HG03558 (cell line): ENCODE measurements at regions not wholly inside any gene's neighbourhood (a gene's known extent, or its start where the extent isn't known, plus 50 kb on each side); places are given as distances from the start of the nearest gene placed in this dataset.
"Not testable (repeated sequence)": the region's sequence is repeated elsewhere in the genome, so short reads cannot be mapped to it uniquely, and the experiment has no call there.

Experiments
- ATAC-seq: cut with Tn5 transposase; IDR thresholded peaks from one replicate; pipeline ENCODE4 v1.9.1; 2021; ENCODE audit warnings: moderate number of reproducible peaks; ENCODE audit not compliant: unreplicated experiment; ENCODE audit errors: extremely low read depth

GRCh38 chr6:8920244-8920643, 484.9 kb upstream of the SLC35B3 start:
- ATAC-seq, result not testable (repeated sequence)

GRCh38 chr6:8918196-8918595, 482.9 kb upstream of the SLC35B3 start:
- no peak for ATAC-seq

DNA sequence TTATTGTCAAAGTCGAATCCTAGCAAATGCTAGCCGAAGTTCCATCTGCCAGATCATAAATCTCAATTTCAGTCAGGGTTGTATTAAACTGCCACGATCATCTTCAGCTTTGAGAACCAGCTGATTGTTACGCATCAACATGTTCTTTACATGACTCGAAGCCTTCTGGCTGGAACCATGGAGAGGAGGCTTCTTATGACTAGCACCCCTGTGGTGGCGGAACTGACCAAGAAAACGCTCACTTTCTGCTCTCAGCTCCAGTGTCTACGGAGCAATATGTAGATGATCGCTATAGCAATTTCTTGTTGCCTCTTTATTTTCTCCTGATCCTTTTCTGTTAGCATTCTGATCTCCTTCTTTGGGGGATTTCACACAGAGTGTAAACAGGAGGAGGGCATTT, 479.4 kb upstream of the SLC35B3 start:
- no peak for ATAC-seq

DNA sequence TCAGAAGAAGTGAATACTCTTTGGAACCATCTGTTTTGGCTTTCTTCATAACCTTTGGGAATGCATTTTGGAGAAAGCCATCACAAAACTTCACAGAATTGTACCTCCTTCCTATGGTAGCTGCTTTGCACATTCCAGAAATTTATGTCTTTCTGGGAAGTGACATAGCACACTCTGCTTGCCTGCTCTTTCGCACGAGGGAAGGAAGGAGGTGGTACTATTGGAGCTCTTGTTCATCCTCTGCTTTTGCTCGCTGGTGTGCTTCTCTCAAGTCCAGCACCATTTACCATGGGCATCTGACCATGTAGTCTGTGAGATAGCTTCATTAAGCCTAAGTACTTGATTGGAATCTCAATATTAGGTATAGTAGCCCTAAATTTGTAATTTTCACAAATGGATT, 473.3 kb upstream of the SLC35B3 start:
- no peak for ATAC-seq

DNA sequence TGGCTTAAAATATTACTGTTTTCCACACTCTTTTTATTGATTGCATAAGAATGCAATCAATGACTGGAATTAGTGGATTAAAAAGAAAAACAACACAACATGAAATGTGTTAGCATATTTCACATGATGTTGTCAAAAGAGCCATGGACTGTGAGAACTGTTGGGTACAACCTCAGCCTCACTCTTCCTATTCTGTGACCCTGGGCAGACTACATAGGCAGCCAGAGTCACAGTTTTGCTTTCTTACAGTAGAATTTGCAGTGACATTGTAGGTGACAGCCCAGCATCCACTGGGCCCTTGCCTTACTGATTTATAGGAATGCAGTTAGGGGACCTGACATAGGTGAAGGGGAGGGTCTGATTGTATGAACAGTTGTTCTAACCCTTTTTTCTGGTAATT, 471.4 kb upstream of the SLC35B3 start:
- no peak for ATAC-seq

GRCh38 chr6:8905757-8906156, 470.4 kb upstream of the SLC35B3 start:
- no peak for ATAC-seq

DNA sequence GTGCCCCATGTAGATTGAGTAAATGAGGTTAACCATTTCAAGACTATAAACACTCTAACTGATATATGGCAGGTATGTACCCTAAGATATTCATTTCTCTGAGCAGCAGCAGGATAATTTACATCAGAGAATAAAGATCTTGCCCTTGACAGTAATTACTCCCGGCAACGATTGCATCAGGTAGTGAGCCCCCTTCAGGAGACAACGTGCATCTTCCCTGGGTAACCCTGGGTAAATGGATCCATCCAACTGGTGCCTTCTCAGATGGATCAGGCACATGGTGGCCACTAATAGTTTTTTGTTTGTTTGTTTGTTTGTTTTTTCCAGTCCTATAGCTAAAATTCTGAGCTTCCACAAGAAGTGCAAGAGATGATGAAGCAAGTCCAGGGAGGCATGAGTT, 469.4 kb upstream of the SLC35B3 start:
- ATAC-seq, result no peak

GRCh38 chr6:8900056-8900455, 464.7 kb upstream of the SLC35B3 start:
- ATAC-seq, result no peak

DNA sequence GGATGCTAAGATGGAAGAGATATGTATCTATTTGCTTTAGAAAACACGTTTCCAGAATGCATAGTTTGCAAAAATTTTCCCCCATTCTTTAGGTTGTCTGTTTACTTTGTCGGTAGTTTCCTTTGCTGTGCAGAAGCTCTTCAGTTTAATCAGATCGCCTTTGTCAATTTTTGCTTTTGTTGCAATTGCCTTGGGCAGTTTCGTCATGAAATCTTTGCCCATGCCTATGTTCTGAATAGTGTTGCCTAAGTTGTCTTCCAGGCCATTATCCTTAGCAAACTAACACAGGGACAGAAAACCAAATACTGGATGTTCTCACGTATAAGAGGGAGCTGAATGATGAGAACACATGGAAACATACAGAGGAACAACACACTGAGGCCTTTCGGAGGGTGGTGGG, 454.2 kb upstream of the SLC35B3 start:
- no peak for ATAC-seq

GRCh38 chr6:8888468-8888867, 453.1 kb upstream of the SLC35B3 start:
- no peak for ATAC-seq

- ATAC-seq, result no peak
Observed at GRCh38 chr6:8881663-8882062, 446.3 kb upstream of the SLC35B3 start.

GRCh38 chr6:8879334-8879733, 444.0 kb upstream of the SLC35B3 start:
- no peak for ATAC-seq

- no peak for ATAC-seq
Observed at GRCh38 chr6:8875986-8876385, 440.6 kb upstream of the SLC35B3 start.

DNA sequence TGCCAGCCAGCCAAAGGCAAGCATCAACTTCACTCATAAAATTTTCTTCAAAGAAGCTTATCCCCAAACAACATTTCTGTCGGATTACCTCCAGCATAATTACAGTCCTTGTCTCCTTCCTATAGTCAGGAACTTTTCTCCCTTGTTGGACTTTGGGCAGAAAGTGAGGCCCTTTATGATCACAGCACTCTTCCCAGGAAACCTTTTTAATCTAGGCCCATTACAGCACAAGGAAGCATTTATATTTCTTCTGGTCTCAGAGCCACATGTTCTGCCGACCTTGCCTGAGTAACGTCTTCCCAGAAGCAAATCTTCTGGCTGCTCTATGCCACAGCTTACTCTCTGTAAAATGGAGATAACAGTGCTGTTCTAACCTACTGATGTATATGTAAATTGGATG, 437.2 kb upstream of the SLC35B3 start:
- no peak for ATAC-seq

- no peak for ATAC-seq
Observed at GRCh38 chr6:8865451-8865850, 430.1 kb upstream of the SLC35B3 start.

- ATAC-seq, result no peak
Observed at GRCh38 chr6:8860671-8861070, 425.3 kb upstream of the SLC35B3 start.

GRCh38 chr6:8859501-8859900, 424.2 kb upstream of the SLC35B3 start:
- no peak for ATAC-seq

DNA sequence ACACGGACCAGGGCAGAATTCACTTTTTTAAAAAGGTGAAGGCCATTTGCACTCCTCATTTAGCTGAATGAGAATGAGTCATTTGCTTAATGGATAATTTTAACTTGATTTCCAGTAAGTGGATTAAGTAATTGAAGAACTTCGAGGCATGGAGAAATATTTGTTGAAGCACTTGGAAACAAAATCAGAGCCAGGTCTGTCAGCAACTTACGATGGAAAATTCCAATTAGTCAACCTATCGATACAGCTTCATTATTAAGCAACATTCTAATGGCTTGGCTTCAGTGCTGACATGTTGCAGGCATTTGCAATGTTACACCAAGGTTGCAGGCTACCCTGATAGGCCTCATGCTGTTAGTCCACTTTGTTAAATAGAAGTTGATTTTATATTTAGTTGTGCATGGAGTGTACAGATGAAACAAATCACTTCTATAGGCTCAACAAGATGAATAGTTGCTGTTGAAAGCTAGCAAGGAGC, 423.5 kb upstream of the SLC35B3 start:
- ATAC-seq, result no peak

GRCh38 chr6:8857160-8857559, 421.8 kb upstream of the SLC35B3 start:
- ATAC-seq, result no peak

DNA sequence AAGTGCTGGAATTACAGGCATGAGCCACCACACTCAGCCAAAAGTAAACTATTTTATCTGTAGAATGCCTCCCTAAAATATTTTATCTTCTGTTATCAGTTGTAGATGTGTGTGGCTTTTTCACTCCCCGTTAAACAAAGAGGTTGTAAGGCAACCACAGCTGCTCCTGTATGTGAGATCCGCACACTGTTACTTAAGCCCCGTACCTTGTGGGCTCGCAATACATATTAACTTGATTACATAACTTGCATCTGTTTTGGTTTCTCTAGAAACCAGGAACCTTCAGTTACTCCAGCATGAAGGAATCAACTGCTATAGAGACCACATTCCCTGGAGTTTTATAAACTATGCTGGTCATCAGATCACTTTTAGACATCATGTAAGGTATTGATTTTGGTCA, 420.1 kb upstream of the SLC35B3 start:
- ATAC-seq, result no peak

- no peak for ATAC-seq
Observed at GRCh38 chr6:8852332-8852731, 417.0 kb upstream of the SLC35B3 start.

DNA sequence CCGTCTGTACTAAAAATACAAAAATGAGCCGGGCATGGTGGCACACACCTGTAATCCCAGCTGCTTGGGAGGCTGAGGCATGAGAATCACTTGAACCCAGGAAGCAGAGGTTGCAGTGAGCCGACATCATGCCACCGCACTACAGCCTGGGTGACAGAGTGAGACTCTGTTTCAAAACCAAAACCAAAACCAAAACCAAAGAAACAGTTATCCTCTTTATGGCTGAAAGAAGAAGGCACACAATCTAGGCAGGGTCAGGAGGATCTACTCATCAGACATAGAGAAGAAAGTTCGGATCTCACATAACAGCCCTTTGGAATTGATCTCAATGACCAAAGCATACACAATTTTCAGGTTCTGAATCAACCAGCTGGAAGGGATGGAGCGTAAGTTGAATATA, 411.3 kb upstream of the SLC35B3 start:
- not testable (repeated sequence) for ATAC-seq

- ATAC-seq, result no peak
Observed at GRCh38 chr6:8845690-8846089, 410.3 kb upstream of the SLC35B3 start.
